Fibroblast of skin of back (primary cell): ENCODE measurements at regions not wholly inside any gene's neighbourhood (a gene's known extent, or its start where the extent isn't known, plus 50 kb on each side); places are given as distances from the start of the nearest gene placed in this dataset.
"Not testable (repeated sequence)": the region's sequence is repeated elsewhere in the genome, so short reads cannot be mapped to it uniquely, and the experiment has no call there.

Source experiments
- DNase-seq: peaks from one replicate; pipeline ENCODE4 v3.0.0-alpha.2; 2013

- no peak for DNase-seq
These were observed 56.9 kb upstream of the RASA1 start for GRCh38 chr5:87210743-87211142.

GRCh38 chr5:87211676-87212075, 56.0 kb upstream of the RASA1 start:
- DNase-seq = no peak

GRCh38 chr5:87212183-87212582, 55.5 kb upstream of the RASA1 start:
- DNase-seq = not testable (repeated sequence)

GRCh38 chr5:87217480-87217879, 50.2 kb upstream of the RASA1 start:
- not testable (repeated sequence) for DNase-seq
